H9 (cell line): ENCODE measurements at regions not wholly inside any gene's neighbourhood (a gene's known extent, or its start where the extent isn't known, plus 50 kb on each side); places are given as distances from the start of the nearest gene placed in this dataset.

Experiments
- DNase-seq: peaks from one replicate; pipeline ENCODE4 v3.0.0-alpha.2; 2017
- H2AFZ ChIP-seq: one replicate; pipeline ENCODE4 v1.6.1; 2013; ENCODE audit warnings: mild to moderate bottlenecking, low read length, control low read depth, moderate library complexity
- H2AK5ac ChIP-seq: 2 replicates; pipeline ENCODE4 v1.6.1; 2013; ENCODE audit warnings: low read length, control low read depth, mixed read lengths; ENCODE audit not compliant: insufficient read length
- H2BK120ac ChIP-seq: one replicate; pipeline ENCODE4 v1.6.1; 2013; ENCODE audit warnings: low read depth, mild to moderate bottlenecking, low read length, control low read depth, inconsistent platforms; ENCODE audit not compliant: poor library complexity, severe bottlenecking
- H2BK12ac ChIP-seq: 2 replicates; pipeline ENCODE4 v1.6.1; 2013; ENCODE audit warnings: low read length, control low read depth, mixed read lengths, low read depth; ENCODE audit not compliant: insufficient read length
- H2BK15ac ChIP-seq: 2 replicates; pipeline ENCODE4 v1.6.1; 2013; ENCODE audit warnings: low read depth, low read length, control low read depth
- H2BK20ac ChIP-seq: one replicate; pipeline ENCODE4 v1.6.1; 2013; ENCODE audit warnings: low read depth, mild to moderate bottlenecking, low read length, control low read depth, inconsistent platforms; ENCODE audit not compliant: poor library complexity, severe bottlenecking
- H2BK5ac ChIP-seq: 2 replicates; pipeline ENCODE4 v1.6.1; 2013; ENCODE audit warnings: low read length, control low read depth, mixed read lengths; ENCODE audit not compliant: insufficient read length
- H3K14ac ChIP-seq: 2 replicates; pipeline ENCODE4 v1.6.1; 2013; ENCODE audit warnings: low read length, control low read depth; ENCODE audit not compliant: insufficient read depth
- H3K18ac ChIP-seq: 2 replicates; pipeline ENCODE4 v1.6.1; 2013; ENCODE audit warnings: low read depth, mild to moderate bottlenecking, mixed read lengths, low read length, control low read depth; ENCODE audit not compliant: insufficient read length
- H3K23ac ChIP-seq: 2 replicates; pipeline ENCODE4 v1.6.1; 2013; ENCODE audit warnings: low read length, control low read depth, mixed read lengths, low read depth; ENCODE audit not compliant: insufficient read length
- H3K23me2 ChIP-seq: 2 replicates; pipeline ENCODE4 v1.6.1; 2013; ENCODE audit warnings: low read depth, mild to moderate bottlenecking, mixed read lengths, low read length, control low read depth; ENCODE audit not compliant: insufficient read length, poor library complexity, severe bottlenecking
- H3K27ac ChIP-seq: 2 replicates; pipeline ENCODE4 v1.5.1; 2013; ENCODE audit warnings: low read length, control low read depth, mixed read lengths, low read depth; ENCODE audit not compliant: insufficient read length
- H3K27me3 ChIP-seq: 2 replicates; pipeline ENCODE4 v1.6.1; 2013; ENCODE audit warnings: low read length, control low read depth, inconsistent platforms; ENCODE audit not compliant: insufficient read depth
- H3K4ac ChIP-seq: 2 replicates; pipeline ENCODE4 v1.6.1; 2013; ENCODE audit warnings: low read depth, mild to moderate bottlenecking, control low read depth, inconsistent platforms, low read length, moderate library complexity
- H3K4me1 ChIP-seq: 2 replicates; pipeline ENCODE4 v1.6.1; 2013; ENCODE audit warnings: low read length, control low read depth, inconsistent platforms; ENCODE audit not compliant: insufficient read depth
- H3K4me2 ChIP-seq: 2 replicates; pipeline ENCODE4 v1.6.1; 2013; ENCODE audit warnings: low read length, control low read depth, mixed read lengths; ENCODE audit not compliant: insufficient read length, insufficient read depth
- H3K56ac ChIP-seq: 2 replicates; pipeline ENCODE4 v1.6.1; 2013; ENCODE audit warnings: low read depth, mild to moderate bottlenecking, mixed read lengths, low read length, control low read depth; ENCODE audit not compliant: insufficient read length
- H3K79me1 ChIP-seq: 2 replicates; pipeline ENCODE4 v1.6.1; 2013; ENCODE audit warnings: low read depth, mild to moderate bottlenecking, moderate library complexity, low read length, control low read depth, inconsistent platforms; ENCODE audit not compliant: insufficient read depth, poor library complexity, severe bottlenecking
- H3K79me2 ChIP-seq: 2 replicates; pipeline ENCODE4 v1.6.1; 2013; ENCODE audit warnings: low read length, control low read depth, inconsistent platforms; ENCODE audit not compliant: insufficient read depth
- H3K9ac ChIP-seq: 2 replicates; pipeline ENCODE4 v1.6.1; 2013; ENCODE audit warnings: low read length, control low read depth, mixed read lengths; ENCODE audit not compliant: insufficient read length; ENCODE audit errors: extremely low read depth
- H3K9me3 ChIP-seq: one replicate; pipeline ENCODE4 v1.6.1; 2013; ENCODE audit warnings: low read depth, low read length, inconsistent platforms; ENCODE audit not compliant: control insufficient read depth
- H3T11ph ChIP-seq: one replicate; pipeline ENCODE4 v1.6.1; 2013; ENCODE audit warnings: mild to moderate bottlenecking, low read length, control low read depth, inconsistent platforms
- H4K20me1 ChIP-seq: one replicate; pipeline ENCODE4 v1.6.1; 2013; ENCODE audit not compliant: control insufficient read depth, insufficient read length, insufficient read depth
- H4K5ac ChIP-seq: 2 replicates; pipeline ENCODE4 v1.6.1; 2013; ENCODE audit warnings: low read depth, mild to moderate bottlenecking, mixed read lengths, low read length, control low read depth; ENCODE audit not compliant: insufficient read length
- H4K8ac ChIP-seq: replicated peaks from 2 replicates; pipeline ENCODE4 v1.6.1; 2013; ENCODE audit warnings: low read length, control low read depth, mixed read lengths, low read depth; ENCODE audit not compliant: insufficient read length
- H4K91ac ChIP-seq: 2 replicates; pipeline ENCODE4 v1.6.1; 2013; ENCODE audit warnings: low read depth, mild to moderate bottlenecking, moderate library complexity, mixed read lengths, low read length, control low read depth; ENCODE audit not compliant: insufficient read length
- H3K27ac Mint-ChIP-seq, 3 experiments: 2 replicates in 2 of 3; 3 replicates in 1 of 3; pipeline ENCODE4 v1.8.0; 2020 to 2021; ENCODE audit warnings: mixed read lengths in 3 of 3, mild to moderate bottlenecking in 1 of 3, moderate library complexity in 1 of 3
- H3K27me3 Mint-ChIP-seq: 2 replicates; pipeline ENCODE4 v1.8.0; 2021; ENCODE audit warnings: low read depth, mild to moderate bottlenecking, moderate library complexity, mixed read lengths
- H3K36me3 Mint-ChIP-seq, 3 experiments: 2 replicates in 2 of 3; 3 replicates in 1 of 3; pipeline ENCODE4 v1.8.0; 2020 to 2021; ENCODE audit warnings: low read depth in 3 of 3, mixed read lengths in 3 of 3; ENCODE audit not compliant: insufficient read depth in 1 of 3
- H3K4me1 Mint-ChIP-seq, 2 experiments: 2 replicates each; pipeline ENCODE4 v1.8.0; 2020; ENCODE audit warnings: mixed read lengths in 2 of 2
- H3K4me3 Mint-ChIP-seq, 2 experiments: 2 replicates in 1 of 2; 3 replicates in 1 of 2; pipeline ENCODE4 v1.8.0; 2020 to 2021; ENCODE audit warnings: mild to moderate bottlenecking in 2 of 2, mixed read lengths in 2 of 2, moderate library complexity in 1 of 2
- H3K9me3 Mint-ChIP-seq, 2 experiments: 2 replicates in 1 of 2; 3 replicates in 1 of 2; pipeline ENCODE4 v1.8.0; 2020; ENCODE audit warnings: mild to moderate bottlenecking in 2 of 2, mixed read lengths in 2 of 2, moderate library complexity in 1 of 2
- WGBS: extraction: QIAGEN DNeasy Blood & Tissue Kit; methylation state at CpG from one replicate; pipeline ENCODE4 v1.1.7; 2013; ENCODE audit warnings: missing lambda C conversion rate, low lambda C conversion rate, mixed read lengths; ENCODE audit not compliant: insufficient read length; ENCODE audit errors: extremely low coverage; 5-methylcytosine and 5-hydroxymethylcytosine counted together
- TF ChIP-seq, protein P1 (sequence below): fragments of 200-600 bp; sonication (generic); conservative IDR thresholded peaks from 3 replicates; pipeline ENCODE4 v1.8.0; 2021; ENCODE audit warnings: antibody characterized with exemption, mild to moderate bottlenecking

DNA sequence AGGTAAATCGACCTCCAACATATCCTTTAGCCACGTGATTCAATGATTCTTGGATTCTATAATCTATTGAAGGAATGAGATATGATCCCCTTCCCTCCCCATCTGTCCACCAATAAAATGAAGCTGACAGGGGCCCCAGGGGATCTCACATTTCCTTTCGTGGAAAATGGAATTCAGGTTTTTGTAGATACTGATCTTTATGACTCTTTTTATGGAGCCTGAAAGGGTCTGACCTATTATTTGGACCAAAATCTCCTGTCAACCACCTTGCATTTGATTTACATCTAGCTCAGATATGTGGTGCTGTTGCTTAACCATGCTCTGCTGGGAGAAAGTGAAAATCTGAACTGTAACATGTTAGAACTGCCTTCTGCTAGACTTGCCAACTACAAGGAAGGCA lies 234.0 kb upstream of the CXCL12 start:
- Histone ChIP-seq H2AFZ (no peak overlapping the region), H3K23me2 (no peaks in the 10 kb centered on the region)

More for the DNA sequence above, 234.0 kb upstream of the CXCL12 start:
- Histone ChIP-seq H3K4me1 (no peaks in the 10 kb centered on the region), H3K4ac (no peak overlapping the region), H4K5ac (no peak overlapping the region), H2BK15ac (no peak overlapping the region), H3K23ac (no peak overlapping the region), H3K79me1 (no peaks in the 10 kb centered on the region), H3K27ac (no peak overlapping the region), H2BK120ac (no peak overlapping the region), H3K14ac (no peak overlapping the region), H4K20me1 (no peaks in the 10 kb centered on the region), H3K27me3 (no peaks in the 10 kb centered on the region), H3T11ph (no peak overlapping the region), H2BK20ac (no peak overlapping the region), H3K9ac (no peak overlapping the region), H3K18ac (no peak overlapping the region), H3K9me3 (no peaks in the 10 kb centered on the region), H2BK12ac (no peak overlapping the region), H4K8ac (no peak overlapping the region), H4K91ac (no peak overlapping the region), H3K79me2 (no peaks in the 10 kb centered on the region), H3K4me2 (no peak overlapping the region), H3K56ac (no peak overlapping the region), H2AK5ac (no peak overlapping the region), H2BK5ac (no peak overlapping the region)
- Mint-ChIP-seq H3K36me3 (no peaks in the 10 kb centered on the region), H3K27me3 (peaks cover 2% of the 10 kb centered on the region; the same call in 1 of the 2 replicates), H3K27ac (no peak overlapping the region), H3K4me1 (no peaks in the 10 kb centered on the region), H3K4me3 (no peak overlapping the region), H3K9me3 (no peaks in the 10 kb centered on the region)
- TF ChIP-seq, protein P1, sequence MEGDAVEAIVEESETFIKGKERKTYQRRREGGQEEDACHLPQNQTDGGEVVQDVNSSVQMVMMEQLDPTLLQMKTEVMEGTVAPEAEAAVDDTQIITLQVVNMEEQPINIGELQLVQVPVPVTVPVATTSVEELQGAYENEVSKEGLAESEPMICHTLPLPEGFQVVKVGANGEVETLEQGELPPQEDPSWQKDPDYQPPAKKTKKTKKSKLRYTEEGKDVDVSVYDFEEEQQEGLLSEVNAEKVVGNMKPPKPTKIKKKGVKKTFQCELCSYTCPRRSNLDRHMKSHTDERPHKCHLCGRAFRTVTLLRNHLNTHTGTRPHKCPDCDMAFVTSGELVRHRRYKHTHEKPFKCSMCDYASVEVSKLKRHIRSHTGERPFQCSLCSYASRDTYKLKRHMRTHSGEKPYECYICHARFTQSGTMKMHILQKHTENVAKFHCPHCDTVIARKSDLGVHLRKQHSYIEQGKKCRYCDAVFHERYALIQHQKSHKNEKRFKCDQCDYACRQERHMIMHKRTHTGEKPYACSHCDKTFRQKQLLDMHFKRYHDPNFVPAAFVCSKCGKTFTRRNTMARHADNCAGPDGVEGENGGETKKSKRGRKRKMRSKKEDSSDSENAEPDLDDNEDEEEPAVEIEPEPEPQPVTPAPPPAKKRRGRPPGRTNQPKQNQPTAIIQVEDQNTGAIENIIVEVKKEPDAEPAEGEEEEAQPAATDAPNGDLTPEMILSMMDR, result no peak
- DNase-seq, result no peak
- WGBS, result no CpG with 5 or more reads among the region's 3 CpGs
